Adrenal gland (tissue), 5 donors: ENCODE measurements at regions not wholly inside any gene's neighbourhood (a gene's known extent, or its start where the extent isn't known, plus 50 kb on each side); places are given as distances from the start of the nearest gene placed in this dataset.

Experiments used
- POLR2A ChIP-seq, 2 donors: fragments of 450-650 bp; IDR thresholded peaks; one replicate each; pipeline ENCODE4 v1.6.1; 2017; ENCODE audit warnings: antibody characterized with exemption in 2 of 2, mild to moderate bottlenecking in 2 of 2, moderate library complexity in 1 of 2
- TF ChIP-seq, protein P1 (sequence below), 6 experiments: fragments of 450-650 bp in 4 of 6; fragments of 200-600 bp in 2 of 6; sonication (generic) in 1 of 6; IDR thresholded peaks; 1 replicate in 5 of 6; 2 replicates in 1 of 6; pipeline versions ENCODE4 v1.5.1 to v1.8.0; 2016 to 2021; ENCODE audit warnings: antibody characterized with exemption in 6 of 6, mild to moderate bottlenecking in 2 of 6, moderate library complexity in 1 of 6
- donor health status: DM: no; HTN: no; CAD: no.

DNA sequence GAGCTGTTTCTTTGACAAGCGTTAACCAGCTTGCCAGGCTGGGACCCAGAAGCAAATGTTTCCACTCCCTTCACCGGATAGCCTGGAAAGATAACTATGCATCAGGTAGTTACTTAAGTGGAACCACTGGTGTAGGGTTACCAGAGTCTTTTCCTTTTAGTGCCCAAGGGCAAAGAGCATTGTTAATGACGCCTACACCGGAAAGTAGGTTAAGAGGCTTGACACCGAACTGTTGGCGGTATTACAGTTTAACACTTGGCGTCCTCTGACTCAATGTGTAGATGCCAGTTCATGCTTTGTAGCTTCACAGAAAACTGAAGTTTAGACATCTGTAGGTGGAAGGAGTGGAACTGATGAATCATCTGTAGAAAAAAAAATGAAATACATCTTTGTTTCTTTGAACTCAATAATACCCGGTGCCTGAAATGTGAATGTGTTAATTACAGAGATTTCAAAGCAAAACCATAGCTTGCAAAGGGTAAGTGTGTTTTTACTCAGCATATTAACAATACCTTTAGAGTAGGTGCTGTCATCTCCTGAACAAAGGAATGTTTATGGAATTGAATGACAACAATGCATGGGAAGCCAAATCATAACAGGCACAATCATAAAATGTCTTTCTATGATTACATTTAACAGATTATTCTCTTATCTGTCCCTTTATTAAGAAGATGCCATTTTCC lies 426.7 kb upstream of the SALL1 start:
- no peak for TF ChIP-seq POLR2A (IDR thresholded peaks at IDR 0.05)
- TF ChIP-seq, protein P1, sequence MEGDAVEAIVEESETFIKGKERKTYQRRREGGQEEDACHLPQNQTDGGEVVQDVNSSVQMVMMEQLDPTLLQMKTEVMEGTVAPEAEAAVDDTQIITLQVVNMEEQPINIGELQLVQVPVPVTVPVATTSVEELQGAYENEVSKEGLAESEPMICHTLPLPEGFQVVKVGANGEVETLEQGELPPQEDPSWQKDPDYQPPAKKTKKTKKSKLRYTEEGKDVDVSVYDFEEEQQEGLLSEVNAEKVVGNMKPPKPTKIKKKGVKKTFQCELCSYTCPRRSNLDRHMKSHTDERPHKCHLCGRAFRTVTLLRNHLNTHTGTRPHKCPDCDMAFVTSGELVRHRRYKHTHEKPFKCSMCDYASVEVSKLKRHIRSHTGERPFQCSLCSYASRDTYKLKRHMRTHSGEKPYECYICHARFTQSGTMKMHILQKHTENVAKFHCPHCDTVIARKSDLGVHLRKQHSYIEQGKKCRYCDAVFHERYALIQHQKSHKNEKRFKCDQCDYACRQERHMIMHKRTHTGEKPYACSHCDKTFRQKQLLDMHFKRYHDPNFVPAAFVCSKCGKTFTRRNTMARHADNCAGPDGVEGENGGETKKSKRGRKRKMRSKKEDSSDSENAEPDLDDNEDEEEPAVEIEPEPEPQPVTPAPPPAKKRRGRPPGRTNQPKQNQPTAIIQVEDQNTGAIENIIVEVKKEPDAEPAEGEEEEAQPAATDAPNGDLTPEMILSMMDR (IDR thresholded peaks at IDR 0.05), result no peak
